ENCODE measurements at regions not wholly inside any gene's neighbourhood (a gene's known extent, or its start where the extent isn't known, plus 50 kb on each side); places are given as distances from the start of the nearest gene placed in this dataset.
"Not testable (repeated sequence)": the region's sequence is repeated elsewhere in the genome, so short reads cannot be mapped to it uniquely, and the experiment has no call there.

DNA sequence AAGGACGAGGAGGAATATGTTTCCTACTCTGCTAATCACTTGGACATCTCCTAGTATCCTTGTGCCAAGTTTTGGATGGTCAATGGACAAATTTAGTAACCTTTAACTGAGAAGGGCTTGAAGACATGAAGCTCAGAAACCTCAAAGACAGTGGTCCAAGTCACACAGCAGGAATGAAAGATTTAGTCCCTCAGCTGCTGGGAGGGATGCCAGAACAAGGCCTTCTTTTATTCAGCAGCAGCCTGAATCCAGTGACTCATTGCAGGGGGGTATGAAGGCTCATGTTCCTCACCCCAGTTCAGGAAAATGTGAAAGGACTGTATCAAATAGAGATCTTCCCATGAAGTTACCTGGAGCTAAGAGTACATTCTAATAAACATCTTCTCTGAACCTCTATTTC is 214.9 kb upstream of the UGT8 start:
- DNase-seq = no peak

DNA sequence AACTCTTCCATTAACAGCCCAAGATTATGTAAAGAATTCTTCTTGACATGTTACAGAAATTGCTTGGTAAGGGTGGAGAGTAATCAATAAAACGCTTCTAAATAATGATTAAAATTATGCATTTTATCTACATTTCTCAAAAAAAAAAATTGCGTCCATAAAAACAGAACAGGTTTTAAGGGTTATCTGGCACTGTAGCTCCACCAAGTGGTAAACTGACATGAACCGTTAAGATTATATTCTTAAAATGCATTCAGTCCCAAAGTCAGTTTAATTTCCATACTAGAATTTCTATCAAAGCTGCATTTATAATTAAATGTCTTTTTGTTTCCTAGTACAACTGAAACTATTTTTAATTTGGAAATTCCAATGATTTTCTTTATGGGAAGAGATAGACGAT is 214.0 kb upstream of the UGT8 start:
- DNase-seq = no peak

- DNase-seq = no peak
Observed at GRCh38 chr4:114385195-114385985, 213.2 kb upstream of the UGT8 start.

DNA sequence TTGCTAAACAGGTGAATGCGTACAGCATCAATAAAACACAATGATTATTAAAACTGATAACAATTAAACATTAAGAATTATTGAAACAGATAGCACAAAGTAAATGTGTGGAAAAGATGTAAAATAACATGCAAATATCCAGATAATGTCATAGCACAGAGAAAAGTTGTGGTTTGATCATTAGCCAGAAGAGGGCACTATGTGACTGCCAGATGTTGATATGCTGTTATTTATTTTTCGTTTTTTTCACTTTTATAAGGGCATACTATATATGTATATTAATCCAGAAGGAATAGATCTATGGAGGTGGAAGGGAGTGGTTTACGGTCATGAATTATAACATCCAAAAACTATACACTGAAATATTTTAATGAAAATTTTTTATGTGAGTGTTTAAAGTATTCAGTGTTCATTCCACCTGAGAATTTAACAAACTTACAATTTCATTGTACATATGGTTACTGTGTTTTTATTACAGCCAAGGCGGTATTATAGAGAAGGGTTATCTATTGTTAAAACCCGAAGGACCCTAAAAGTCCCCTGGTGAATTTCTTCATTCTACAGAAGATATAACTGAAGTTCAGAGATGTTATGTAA is 211.9 kb upstream of the UGT8 start:
- no peak for DNase-seq

DNA sequence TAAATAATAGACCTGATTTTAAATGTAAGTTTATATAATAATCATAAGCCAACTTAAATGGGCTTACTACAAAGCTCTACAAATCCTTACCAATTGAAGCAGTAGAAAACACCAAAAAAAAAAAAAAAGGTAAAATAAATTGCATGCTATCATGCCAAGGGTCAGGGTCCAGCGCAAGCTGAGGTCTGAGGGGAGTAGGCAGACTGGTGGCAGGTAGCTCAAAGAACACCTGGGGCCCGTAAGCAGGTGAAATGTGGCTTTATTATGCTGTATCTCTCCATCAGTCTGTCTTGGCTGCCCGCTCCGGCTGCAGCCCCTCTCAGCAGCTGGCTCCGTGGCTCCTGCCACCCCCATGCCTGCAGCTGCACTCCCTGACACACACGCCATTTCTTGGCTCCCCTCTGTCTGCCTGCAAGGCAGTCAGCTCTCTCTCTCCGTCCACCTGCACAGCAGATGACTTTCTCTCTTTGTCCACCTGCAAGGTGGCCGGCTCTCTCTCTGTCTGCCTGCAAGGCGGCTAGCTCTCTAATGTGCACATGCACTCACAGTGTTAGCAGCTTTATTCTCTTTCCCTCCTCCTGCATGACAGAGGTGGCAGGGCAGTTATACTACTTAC is 209.4 kb upstream of the UGT8 start:
- DNase-seq = no peak

DNA sequence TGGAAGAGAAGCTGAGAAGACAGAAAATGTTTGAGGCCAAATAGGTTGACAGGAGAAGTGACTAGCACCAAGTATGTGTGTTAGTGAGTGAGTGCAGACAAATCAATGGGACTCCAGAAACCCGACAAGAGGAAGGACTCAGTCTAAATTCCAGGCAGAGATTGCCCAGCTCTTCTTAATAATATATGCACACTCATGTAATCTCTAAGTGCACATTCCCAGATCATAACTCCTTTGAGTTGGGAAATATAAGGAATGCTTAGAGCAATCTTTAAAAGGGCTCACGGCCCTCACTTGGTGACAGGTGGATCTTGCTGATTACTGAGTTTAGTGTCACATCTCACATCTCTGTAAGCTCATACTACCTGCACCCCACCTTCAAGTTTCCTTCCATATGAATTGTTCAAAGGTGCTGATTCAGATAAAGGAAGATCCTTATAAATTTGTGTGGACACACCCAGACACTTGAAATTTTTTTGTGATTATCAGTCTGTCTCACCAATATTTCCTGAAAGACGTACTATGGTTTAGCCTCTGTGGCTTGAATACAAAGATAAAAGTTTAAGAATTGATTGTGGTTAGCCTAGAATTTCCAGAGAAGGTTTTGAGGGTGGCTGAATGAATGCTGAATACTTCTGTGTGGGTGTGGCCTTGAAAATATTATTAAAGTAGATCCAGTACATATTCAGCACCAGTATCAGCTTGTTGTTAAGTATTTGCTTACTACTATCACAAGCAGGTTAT is 205.1 kb upstream of the UGT8 start:
- DNase-seq = no peak

DNA sequence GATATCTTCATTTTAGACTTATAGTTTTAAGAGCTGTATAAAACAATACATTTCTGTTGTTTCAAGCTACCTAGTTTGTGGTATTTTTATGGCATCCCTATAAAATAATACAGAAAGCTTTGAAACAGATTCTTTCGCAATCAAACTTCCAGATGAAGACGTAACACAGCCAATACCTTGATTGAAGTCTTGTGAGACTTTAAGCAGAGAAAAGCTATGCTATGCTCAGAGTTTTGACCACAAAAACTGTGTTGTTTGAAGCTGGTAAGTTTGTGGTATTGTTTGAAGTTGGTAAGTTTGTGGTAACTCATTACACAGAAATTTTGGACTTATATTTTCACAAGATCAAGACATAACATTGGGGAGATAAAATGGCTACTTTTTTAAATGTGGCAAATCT is 201.8 kb upstream of the UGT8 start:
- DNase-seq = no peak

DNA sequence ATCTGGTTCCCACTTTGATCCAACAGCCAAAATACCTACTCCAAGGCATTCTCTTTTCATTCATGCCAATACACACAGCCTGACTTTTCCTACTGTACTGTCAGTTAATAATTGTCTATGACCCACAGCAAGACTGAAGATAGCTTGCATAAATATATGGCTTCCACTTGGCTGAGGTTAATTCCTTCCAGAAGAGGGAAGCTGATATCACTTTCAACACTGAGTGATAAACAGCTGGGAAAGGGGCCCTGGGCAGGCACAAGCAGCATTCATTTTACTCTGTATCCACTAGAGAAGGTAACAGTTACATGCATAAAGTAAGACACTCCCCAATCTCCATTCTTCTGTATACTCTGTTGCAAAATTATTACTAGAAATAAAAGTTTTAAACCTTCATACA is 200.2 kb upstream of the UGT8 start:
- no peak for DNase-seq

- no peak for DNase-seq
Observed at GRCh38 chr4:114399105-114399504, 199.5 kb upstream of the UGT8 start.

DNA sequence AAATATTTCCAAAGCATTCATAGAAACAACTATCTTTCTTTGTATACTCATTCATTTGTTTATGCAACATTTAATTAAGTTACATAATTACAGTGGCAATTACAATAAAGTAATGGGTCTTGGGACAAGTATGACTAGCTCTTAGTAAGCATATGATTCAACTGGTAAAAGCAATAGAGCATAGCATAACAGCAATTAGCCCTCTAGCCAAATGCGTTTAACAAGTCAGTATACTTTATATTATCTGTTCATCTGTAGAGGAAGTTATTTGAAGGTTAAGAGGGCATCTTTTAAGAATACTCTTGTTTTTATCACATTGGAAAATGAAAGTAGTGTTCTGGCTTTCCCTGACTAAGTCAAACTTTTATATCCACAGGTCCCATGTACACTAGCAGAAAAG is 198.1 kb upstream of the UGT8 start:
- no peak for DNase-seq

- no peak for DNase-seq
Observed at GRCh38 chr4:114401483-114401882, 197.1 kb upstream of the UGT8 start.

DNA sequence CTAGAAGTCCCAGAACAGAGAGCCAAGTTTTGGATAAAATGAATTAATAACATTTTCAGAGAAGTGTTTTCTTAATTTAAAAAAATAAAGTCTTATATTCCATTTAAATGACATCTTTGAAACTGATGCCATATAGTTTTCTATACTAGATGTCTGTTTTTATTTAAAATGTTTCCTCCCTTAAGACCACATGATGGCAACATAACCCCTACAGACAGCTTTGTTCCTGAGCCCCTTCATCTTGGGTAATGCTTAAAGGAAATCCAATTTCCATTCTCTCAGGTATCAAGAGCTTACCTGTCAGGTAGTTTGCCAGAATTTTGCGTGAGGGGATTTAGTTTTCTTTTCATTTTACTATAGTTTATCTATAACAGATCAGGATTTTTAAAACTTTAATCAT is 181.4 kb upstream of the UGT8 start:
- DNase-seq = no peak

DNA sequence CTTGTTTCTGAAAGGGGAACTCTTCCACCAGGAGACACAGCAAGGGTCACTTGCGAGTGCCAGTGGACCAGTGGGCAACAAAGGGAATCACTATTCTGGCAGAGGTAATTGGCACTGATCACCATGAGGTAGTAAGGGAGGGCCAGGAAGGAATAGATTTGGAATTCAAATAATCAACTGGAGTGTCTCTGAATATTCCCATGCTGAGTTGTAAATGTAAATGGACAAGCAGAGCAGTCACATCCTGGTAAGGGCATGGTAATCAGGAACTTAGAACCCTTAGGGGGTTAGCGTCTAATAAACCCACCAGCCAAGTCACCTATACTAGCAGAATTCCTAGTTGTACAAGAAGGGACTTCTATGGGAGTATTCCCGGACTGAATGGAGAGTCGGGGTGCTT is 178.5 kb upstream of the UGT8 start:
- no peak for DNase-seq

GRCh38 chr4:114423582-114423981 is 175.0 kb upstream of the UGT8 start:
- no peak for DNase-seq

- DNase-seq = no peak
Observed at GRCh38 chr4:114435116-114435515, 163.5 kb upstream of the UGT8 start.

DNA sequence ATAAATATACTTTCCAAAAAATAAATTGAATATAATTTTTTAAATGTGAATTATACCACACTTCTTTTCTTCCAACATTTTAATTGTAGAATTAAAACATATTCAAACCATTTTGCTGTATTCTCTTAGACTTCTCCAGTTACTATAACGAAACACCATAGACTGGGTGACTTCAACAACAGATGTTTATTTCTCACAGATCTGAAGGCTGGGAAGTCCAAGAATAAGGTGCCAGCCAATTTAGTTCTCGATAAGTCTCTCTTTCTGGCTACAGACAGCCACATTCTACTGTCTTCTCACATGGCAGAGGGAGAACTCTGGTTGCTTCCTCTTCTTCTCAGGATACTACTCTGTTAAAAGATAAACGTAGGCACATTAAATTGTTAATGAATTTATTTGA is 155.8 kb upstream of the UGT8 start:
- DNase-seq = no peak

- DNase-seq = no peak
Observed at GRCh38 chr4:114444211-114444610, 154.4 kb upstream of the UGT8 start.

GRCh38 chr4:114447963-114448516 is 150.6 kb upstream of the UGT8 start:
- DNase-seq = not testable (repeated sequence)

DNA sequence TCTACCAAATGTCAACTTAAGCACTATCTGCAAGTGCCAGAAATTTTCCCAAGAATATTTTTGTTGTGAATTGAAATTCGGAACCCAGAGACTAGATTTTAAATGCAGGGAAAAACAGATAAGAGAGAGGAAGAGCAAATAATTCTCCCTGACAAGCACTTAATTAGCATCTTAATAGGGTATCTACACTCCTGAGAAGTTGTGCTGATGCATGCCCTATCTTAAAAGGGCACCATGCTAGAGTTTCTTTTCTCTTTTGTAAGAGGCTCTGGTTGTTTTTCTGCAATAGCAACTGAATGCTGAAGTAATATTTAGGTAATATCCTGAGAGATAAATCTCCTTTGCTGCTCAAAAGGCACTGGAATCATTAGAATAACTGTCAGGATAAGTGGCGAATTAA is 139.9 kb upstream of the UGT8 start:
- DNase-seq = no peak

GRCh38 chr4:114464726-114465272 is 133.8 kb upstream of the UGT8 start:
- DNase-seq = no peak

DNA sequence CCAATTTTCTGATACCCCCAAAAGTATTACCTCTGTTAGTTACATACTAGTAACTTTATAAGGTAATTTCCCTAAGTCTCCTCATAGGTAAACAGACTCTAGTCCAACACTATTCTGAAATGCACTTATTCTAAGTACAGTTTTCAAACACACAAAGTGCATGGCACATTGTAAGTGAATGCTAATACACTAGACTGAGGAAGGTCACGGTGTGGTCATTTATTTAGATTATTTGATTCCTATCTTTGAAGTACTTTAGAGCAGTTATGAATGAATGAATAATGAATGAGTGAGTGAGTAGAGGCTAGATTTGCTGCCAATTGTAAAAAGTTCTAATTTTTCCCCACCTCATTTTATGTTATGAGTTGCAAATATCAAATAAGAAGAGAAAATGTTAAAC is 132.8 kb upstream of the UGT8 start:
- no peak for DNase-seq

DNA sequence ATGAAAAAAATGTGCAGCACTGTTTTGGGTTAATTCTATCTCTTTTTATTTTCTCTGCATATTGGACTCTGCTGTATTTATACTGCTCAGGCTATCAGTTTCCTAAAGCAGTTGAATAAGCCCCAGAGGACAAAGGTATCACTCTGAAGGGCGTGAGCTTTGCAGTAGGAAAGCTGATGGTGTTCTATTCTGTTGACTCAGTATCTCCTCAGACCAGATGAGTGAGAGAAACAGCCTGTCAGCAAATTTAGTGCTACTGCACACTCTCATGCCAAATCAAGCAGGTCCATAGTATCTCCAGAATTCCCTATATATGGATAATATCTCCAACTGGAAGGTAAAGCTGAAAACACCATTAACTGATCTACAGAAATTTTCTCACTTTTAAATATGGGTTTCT is 132.3 kb upstream of the UGT8 start:
- DNase-seq = no peak
